Upper lobe of left lung (tissue), 4 donors: ENCODE measurements at regions not wholly inside any gene's neighbourhood (a gene's known extent, or its start where the extent isn't known, plus 50 kb on each side); places are given as distances from the start of the nearest gene placed in this dataset.

Source experiments
- CTCF ChIP-seq, 6 experiments: fragments of 450-650 bp in 4 of 6; fragments of 200-600 bp in 2 of 6; sonication (generic) in 2 of 6; IDR thresholded peaks; one replicate each; pipeline ENCODE4 v1.5.1; 2016 to 2019; ENCODE audit warnings: antibody characterized with exemption in 6 of 6
- EP300 ChIP-seq, 4 donors: sonication (generic); formaldehyde crosslinking; IDR thresholded peaks; one replicate each; pipeline ENCODE4 v1.5.1; 2017; ENCODE audit warnings: antibody characterized with exemption in 4 of 4, control low read depth in 2 of 4
- POLR2AphosphoS5 ChIP-seq, 2 donors: sonication (generic); formaldehyde crosslinking; IDR thresholded peaks; one replicate each; pipeline ENCODE4 v1.5.1; 2017; ENCODE audit warnings: antibody characterized with exemption in 2 of 2

GRCh38 chr5:117457656-117458055, 883.0 kb upstream of the SEMA6A start:
- TF ChIP-seq CTCF (IDR thresholded peaks at IDR 0.05) (no peak), POLR2AphosphoS5 (IDR thresholded peaks at IDR 0.05) (no peak), EP300 (IDR thresholded peaks at IDR 0.05) (no peak)
